M059J (cell line): ENCODE measurements at regions not wholly inside any gene's neighbourhood (a gene's known extent, or its start where the extent isn't known, plus 50 kb on each side); places are given as distances from the start of the nearest gene placed in this dataset.

ENCODE experiments used
- DNase-seq: peaks from one replicate; pipeline ENCODE4 v3.0.0-alpha.2; 2012; ENCODE audit warnings: low read depth

DNA sequence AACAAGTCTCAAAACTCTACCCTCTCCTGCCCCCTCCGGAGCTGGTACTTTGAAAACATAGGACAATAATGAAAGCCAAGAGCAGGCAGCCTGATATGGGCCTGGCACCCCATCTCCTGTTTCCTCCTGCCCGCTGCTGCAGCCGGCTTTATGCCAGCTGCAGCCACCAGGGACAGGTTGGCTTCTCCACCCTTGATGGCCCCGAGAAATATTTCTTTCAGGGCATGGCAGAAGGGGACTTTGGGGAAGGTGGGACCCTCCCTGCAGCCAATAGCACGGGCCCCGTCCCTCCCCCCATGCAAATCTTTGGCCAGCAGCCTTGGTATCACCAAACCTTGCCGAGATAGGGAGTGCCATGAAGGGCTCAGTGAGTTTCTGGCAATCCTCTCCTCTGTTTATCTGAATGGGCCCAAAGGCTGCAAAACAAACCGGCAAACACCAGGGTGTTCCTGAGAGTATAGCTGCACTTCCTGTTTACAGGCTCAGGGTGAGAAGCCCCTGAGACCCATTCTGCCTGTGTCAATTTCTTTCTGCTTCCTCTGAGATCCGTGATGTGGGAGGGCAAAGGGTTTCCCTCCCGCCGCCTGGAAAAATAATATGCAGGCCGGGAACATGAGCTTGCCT lies 73.4 kb upstream of the BOD1 start:
- no peak for DNase-seq

DNA sequence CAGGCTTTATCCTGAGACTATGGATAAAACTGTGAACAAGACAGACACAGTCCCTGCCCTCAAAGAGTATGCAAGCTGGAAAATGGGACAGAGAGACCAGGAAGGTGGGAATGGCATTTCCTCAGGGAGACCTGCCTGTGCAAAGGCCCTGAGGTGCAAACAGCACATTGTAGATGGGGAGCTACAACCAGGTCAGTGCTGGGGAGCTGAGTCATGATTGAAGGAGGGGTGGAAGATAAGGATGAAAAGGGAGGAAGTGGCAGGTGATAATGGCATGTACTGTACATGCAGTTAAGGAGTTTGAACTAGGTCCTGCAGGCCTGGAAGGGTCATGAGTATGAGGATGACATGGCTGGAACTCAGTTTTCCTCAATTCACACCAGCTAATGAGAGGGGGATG lies 75.5 kb upstream of the BOD1 start:
- no peak for DNase-seq

DNA sequence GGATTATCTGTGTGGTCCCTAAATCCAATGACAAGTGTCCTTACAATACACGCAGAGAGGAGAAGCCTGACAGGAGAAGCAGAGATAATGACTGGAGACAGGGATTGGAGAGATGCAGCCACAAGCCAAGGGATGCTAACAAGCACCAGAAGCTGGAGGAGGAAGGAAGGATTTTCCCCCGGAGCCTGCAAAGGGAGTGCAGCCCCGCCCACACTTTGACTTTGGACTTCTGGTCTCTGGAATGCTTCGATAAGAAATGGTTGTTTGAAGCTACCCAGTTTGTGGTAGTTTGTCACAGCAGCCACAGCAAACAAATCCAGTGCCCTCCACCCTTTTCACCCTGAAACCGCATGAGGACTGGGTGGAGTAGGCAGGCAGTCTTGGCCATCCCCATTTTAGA lies 77.2 kb upstream of the BOD1 start:
- no peak for DNase-seq

DNA sequence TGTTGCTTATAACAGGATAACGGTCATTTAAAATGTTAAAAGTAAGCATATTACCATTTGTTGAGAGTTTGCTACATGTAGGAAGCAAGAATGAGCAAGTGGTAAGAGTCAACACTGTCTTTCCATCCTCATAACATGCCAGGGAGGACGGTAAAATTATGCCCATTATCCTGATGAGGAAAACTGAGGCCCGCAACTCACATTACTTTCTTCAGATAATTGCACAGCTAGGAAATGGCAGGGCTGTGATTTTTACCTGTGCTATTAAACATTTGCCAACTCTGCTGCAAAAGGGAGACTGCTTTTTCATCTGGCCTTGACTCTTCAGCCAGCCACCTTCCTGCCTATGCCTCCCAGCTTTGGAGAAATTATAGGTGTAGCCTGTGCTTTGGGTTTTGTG lies 79.8 kb upstream of the BOD1 start:
- DNase-seq = no peak

DNA sequence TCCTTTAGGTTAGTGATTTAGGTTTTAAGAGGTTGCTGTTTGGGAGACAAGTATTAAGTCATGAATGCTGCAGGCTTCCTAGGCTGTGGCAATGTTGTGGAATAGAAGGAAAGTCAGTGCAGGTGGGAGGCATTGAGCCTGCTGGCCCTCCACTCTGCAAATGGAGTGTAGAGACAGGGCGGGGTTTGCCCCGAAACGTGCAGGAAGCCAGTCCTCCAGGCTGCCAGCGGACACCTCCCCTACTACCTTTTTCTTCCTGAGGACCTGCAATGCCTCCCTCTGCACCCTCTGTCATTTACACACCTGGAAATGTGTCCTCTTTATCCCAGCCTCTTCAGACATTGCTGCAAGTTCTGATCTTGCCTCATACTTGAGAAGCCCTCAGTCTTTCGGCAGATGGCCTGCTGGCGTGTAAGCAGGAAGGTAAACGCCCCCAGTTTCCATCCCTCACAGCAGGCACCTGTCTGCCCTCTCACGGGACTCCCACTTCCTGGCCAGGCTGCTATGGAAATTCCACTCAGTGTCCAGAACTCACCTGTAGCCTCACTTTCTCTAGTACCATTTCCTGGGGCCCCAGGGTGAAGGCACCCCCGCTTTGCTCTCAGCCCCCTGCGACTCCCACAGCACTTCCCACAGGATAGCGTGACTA lies 81.6 kb upstream of the BOD1 start:
- DNase-seq = no peak

DNA sequence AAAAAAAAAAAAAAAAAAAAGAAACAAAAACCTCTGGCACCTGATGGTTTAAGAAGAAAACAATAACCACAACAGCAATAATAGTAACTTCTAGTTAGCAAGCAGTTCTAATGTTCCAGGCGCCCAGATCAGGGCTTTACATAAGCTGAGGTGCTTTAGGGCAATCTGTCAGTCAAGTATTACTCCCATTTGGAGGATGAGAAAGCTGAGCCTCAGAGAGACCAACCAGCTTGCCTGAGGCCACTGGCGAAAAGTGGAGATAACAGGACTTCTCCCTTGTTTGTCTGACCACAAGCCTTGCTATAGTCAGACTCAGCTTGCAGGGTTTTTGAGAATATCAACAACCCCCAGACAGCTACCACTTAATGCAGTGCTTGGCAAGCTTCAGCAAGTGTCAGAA lies 83.5 kb upstream of the BOD1 start:
- DNase-seq = no peak

DNA sequence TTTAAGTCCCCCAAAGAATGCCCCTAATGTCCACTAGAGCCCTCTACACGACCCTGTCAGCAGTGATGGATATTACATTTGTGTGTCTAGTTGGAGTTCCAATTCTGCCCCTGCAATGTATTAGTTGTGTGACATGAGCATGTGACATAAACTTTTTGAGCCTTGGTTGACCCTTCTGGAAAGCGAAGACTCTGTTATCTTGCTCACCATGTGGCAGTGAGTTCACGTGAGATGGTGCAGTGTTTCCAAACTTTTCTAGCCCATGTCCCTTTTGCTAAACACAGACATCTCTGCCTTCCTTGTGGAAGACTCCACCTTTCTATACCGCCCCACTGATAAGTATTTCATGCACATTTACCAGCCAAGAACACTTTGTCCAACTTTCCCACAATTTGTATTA lies 87.0 kb upstream of the BOD1 start:
- no peak for DNase-seq

DNA sequence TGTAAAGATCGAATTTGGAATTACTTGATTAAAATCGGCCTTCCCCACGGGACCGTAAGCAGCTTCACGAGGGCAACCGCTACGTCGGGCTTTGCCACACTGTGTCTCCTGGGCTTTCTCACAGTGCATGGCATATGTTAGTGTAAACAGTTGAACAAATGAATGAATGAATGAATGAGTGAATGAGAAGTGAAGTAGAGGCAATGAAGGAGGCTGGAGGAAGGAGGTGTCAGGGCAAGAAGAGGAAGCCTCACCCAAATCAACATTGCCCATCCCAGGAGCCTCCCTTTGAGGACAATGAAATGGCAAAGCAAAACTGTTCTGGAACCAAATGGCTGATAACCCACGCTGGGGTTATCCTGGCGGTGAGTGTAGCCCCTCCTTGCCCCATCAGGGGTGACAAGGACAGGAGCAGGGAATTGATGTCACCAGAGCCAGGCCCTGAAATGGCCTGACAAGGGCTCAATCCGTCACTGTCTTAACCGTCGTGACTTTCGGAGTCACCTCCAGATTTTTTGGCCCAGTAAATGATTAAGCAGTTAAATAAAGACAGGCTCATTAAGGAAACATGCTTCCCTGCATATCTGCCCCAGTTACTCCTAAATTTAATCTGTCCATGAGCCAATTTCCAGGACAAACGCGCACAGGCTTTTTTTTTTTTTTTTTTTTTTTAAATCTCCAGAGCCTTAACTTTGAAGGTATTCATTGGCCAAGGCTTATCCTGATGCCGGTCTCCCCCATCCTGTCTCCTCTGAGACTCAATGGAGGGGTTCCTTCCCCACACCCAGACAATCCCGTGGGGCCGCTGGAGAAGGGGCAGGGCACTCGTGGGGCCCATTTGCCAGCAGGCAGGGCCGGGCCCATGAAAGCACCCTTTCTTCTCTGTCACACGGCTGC lies 88.4 kb upstream of the BOD1 start:
- DNase-seq = no peak

DNA sequence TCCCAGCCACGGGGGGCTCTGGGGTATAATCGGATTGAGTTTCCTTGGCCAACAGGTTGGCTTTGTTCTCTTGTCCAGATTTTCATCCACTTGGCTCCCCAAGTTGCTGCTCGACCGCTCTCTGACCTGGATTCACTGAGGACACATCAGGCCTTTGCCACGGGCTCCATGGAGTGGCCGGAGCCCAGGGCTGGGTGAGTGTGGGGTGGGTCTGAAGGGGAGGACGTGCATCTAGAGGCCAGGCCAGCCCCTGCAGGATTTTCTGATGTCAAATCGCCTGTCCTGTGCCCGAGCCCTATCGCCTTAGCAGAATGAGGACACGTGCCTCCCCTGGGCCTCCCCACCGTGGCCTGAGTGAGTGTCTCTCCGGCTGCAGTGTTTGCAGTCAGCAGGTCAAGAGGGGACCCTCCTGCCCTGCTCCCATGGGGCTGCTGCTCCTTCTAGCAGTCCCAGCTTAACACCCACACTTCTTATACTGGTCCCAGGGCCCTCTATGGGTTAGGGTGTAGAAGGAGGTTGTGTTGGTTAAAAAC lies 89.1 kb upstream of the BOD1 start:
- no peak for DNase-seq

DNA sequence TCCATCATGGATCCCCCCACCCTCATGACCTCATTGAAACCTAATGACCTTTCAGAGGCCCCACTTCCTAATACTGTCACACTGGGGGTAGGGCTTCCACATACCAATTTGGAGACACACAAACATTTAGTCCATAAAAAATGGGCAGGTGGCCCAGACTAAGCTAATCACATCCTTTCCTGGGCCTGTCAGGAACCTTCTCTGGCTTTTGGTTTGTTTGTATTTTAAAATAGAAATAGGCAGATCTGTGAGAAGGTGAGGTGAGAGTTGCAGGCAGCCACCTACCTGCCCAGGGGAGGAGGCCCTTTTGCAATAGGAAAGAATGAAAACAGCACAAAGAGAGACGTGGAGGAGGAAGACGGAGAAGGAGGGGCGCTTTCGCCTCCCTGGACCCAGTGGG lies 90.2 kb upstream of the BOD1 start:
- peak; percentile 17 for DNase-seq

DNA sequence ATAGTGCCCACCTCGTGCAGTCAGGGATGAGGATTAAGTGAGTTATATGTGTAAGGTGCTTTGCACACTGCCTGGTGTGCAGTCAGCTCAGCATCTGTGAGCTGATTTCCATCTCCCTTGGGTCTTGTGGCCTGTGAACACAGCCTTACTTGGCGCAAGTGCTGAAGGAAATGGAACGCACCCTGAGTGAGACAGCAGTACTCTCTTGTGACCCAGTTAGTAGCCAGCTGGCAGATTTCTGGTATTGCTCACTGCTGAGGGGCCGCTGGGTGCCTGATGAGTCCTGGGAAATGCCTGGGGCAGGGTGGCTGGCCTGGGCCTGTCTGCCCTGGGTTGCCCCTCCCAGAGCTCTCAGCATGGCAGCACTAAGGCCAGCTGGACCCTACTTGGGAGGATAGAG lies 90.9 kb upstream of the BOD1 start:
- peak; percentile 68 for DNase-seq

DNA sequence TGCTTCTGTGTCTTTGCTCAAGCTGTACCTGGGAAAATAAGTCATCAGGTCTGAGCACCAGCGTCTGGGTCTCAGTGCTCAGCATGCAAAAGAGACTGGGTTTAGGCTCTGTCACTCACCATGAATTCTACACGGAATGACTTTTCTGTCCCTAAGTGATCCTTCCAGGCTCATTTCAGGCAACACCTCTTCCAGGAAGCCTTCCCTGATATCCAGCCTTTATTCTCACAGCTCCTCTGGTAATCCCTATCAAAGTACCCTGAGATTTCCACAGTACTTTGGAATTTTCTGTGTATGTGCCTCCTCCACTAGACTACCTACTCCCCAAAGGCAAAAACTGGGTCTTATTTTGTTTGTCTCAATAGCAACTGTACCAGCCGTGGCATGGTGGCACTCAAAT lies 92.7 kb upstream of the BOD1 start:
- DNase-seq = no peak

DNA sequence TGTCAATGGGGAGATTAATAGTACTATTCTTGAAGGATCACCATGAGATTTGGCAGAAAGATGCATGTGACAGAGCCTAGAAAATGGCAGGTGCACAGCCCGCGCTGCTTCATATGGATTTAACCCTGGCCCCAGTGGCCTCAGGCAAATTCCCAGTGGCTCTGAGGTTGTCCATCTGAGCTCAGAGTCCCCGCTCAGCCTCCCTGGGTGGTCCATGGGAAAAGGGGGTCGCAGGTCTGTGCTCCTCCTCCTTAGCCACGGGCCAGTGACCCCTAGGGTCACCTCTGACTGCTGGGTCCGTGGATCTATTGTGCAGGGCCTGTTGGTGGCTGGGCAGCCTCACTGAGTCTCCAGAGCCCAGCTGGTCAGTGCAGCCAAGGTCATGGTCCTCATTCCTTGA lies 93.3 kb upstream of the BOD1 start:
- no peak for DNase-seq

DNA sequence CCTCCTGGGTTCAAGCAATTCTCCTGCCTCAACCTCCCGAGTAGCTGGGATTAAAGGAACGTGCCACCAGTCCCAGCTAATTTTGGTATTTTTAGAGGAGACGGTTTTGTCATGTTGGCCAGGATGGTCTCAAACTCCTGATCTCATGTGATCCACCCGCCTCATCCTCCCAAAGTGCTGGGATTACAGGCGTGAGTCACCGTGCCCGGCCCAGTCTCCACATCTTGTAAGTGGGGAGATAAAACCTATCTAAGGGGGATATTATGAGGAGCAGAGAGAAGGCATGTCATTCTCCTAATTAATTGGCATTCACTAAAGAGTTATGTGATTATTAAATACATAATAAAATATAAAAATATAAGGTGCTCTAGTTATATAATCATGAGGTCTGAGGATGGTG lies 94.1 kb upstream of the BOD1 start:
- DNase-seq = no peak

DNA sequence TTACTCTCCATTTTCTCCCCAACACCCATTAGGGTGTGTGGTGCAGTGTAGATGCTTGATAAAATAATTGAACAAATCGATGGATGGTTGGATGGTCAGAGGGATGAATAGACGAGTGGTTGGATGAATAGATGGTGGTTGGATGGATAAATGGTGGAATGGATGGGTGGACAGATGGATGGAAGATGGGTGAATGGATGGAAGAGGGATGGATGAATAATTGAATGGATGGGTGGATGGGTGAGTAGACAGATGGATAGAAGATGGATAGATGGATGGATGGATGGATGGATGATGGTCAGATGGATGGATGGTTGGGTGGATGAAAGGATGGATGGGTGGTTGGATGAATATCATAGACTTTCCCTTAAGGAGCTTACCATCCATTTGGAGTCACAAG lies 95.0 kb upstream of the BOD1 start:
- no peak for DNase-seq

DNA sequence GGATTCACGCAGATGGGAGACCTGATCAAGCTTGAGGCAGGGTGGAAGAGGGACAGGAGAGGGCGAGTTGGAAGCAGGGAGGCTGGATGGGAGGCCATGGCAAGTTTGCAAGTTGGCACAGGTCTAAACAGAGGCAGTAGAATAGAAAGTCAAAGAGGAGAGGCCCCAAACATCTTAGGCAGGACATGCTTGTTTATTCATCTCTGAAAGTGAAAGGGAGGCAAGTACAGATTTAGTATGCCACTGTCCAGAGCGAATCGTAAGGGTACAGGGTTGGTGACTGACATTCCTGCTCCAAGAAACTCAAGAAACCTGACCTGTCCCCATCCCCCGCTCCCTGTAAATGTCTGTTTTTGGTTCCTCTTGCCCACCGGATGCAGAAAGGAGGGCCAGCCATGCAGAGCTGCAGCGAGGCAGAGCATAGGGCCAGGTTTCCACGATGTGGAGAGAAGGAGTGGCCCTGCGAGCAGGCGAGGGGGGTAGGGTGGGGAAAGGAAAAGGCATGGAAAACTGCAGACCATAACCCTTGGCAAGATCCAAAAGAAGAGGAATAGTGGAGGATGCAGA lies 96.2 kb upstream of the BOD1 start:
- DNase-seq = no peak

DNA sequence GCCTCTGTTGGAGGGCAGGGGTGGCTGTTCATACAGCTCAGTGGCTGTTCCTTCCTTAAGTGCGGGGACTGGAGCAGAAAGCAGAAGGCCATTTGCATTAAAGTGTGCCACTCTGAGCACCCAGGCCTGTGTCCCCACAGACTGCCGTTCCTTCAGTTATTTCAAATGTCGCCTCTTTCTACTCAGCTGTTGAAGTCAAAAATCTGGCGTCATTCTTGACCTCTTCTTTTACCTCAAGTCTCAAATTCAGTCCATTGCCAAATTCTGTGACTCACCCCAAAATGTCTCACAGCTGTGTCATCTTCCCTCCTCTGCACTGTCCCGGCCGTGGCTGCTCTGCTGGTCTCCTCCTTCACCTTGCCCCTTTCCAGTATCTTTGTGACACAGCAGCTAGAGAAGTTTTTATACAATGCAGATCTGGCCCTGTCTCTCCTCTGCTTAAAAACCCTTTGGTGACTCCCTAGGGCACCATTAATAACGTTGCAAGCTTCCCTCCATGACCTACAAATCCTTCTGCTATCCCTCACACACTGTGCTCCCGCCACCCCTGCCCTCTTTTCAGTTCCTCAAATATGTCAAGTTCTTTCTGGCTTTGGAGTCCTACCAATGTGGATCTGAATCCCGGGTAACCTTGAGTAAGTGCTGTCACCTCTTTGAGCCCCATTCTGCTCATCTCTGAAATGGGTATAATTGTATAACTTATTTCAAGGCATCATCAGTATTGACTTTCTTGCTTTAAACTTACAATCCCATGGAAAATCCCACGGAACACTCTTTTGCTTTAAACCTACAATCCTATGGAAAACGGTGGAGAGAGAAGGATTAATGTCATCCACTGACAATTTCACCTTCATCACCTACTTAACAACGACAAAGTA lies 98.3 kb upstream of the BOD1 start:
- DNase-seq = peak; percentile 93

DNA sequence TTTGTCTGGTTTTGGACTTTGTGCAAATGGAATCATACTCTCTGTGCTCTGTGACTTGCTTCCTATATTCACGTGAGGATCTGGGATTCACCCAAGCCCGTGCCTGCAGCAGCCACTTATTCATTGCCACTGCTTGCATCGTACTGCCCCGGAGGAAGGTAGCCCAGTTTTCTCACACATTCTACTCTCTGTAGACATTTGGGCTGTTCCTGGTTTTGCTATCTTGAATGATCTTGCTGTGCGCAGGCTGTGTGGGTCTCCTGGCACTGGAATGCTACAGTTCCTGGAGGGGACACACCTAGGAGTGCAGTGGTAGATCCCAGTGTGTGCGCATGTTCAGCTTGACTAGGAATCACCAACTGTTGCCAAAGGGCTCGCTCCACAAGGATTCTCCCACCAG lies 99.2 kb upstream of the BOD1 start:
- DNase-seq = no peak

DNA sequence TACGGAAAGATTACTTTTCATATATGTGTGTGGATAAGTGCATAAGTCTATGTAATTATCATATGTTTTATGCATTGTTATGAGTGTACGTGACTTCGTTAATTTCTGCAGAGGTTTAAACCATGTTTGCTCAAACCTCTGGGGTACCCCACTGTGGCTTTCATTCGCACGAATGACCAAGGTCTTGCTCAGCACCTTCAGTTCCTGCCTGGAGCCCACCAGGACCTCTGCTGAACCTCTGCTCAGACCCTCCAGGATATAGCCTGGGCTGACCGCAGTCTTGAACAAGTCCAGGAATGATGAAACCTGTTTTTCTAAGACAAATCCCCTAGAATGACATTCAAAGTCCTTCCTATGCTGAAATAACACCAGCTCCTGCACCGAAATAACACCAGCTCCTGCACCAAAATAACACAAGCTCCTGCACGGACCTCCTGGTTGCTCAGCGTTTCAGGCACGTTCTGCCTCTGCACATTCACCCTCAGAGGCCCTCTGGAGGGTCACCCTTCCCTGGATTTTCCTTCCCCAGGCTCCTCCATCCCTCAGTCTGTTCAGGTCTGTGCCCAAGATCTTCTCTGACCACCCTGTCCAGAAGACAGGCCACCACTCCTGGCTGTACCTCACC lies 99.7 kb upstream of the BOD1 start:
- no peak for DNase-seq

DNA sequence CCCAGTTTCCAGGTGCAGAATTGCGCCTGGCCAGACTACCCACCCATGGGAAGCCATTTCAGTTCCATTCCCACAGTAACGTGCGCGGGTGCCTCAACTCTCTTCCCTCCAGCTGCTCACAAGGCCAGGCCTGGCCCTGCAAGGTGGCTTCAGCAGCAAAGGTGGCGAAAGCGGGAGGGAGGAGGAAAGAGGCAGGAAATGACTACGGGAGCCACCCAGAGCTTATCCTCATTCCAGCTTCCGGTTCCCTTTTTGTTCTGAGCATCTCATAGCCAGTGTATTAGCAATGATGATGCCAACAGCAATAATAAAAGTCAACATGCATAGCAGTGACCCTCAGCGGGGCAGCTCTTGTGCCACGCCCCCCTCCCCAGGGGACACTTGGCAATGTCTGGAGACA lies 101.5 kb upstream of the BOD1 start:
- no peak for DNase-seq

DNA sequence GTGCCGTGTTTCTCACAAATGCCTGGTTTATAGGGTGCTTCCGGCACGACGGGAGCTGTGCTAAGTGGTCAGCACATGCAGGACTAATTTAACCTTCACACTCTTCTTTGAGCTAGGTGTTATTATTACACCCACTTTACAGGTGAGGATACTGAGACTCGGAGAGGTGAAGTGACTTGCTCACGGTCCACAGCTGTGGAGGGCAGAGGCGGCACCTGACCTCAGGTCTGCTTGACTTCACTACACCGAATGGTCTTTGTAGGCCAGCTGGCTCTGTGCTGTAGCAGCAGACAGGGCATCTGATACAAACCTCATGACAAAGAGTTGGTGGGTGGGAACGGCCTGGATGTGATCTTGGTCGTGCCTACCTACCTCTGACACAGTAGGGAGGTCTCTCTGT lies 102.0 kb upstream of the BOD1 start:
- DNase-seq = no peak
